Thyroid gland (tissue), 4 donors: ENCODE measurements at regions not wholly inside any gene's neighbourhood (a gene's known extent, or its start where the extent isn't known, plus 50 kb on each side); places are given as distances from the start of the nearest gene placed in this dataset.

Experiments used
- POLR2A ChIP-seq, 2 donors: fragments of 450-650 bp; IDR thresholded peaks; one replicate each; pipeline ENCODE4 v1.6.1; 2017; ENCODE audit warnings: antibody characterized with exemption in 2 of 2, mild to moderate bottlenecking in 2 of 2, moderate library complexity in 1 of 2
- TF ChIP-seq, protein P1 (sequence below), 6 experiments: fragments of 200-600 bp in 3 of 6; fragments of 450-650 bp in 3 of 6; sonication (generic) in 3 of 6; IDR thresholded peaks; one replicate each; pipeline ENCODE4 v1.5.1; 2016 to 2019; ENCODE audit warnings: antibody characterized with exemption in 6 of 6, mild to moderate bottlenecking in 2 of 6, inconsistent platforms in 1 of 6, moderate library complexity in 1 of 6

DNA sequence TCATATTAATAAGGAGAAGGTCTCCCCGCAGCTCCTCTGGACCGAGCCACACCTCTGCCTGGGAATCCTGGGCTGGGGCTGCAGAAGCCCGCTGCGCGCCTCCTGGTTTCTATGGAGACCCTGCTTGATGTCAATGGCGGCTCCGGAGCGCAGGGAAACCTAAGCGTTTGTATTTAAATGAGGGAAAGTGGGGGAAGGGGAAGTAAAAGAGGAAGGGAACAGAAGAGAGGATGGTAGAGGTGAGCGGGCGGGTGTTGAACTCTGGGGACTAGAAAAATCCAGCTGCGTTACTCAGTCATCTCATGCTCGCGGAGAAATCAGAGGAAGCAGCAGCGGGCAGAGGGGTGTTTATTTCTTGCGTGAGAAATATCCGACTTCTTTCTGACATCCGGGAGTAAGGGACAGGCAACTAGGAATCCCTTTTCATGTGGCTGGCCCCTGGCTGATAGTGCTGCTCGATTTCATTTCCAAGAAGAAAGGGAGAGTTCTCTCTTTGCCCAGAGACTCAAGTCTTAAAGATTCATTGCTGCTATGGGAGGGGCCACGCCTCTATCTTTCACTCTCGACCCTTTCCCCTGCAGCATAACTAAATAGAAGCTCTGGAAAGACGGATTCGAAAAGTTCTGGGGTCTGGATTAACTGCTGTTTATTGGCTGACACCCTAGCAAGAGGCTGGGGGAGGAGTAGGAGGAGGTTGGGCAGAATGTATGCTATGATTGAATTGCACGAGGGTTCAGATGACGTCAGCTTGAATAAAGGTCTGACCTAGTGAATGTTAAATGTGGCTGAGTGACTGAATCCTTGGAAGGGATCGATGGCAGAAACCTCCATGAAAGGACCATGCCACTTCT lies 110.5 kb upstream of the GAP43 start:
- TF ChIP-seq, protein P1, sequence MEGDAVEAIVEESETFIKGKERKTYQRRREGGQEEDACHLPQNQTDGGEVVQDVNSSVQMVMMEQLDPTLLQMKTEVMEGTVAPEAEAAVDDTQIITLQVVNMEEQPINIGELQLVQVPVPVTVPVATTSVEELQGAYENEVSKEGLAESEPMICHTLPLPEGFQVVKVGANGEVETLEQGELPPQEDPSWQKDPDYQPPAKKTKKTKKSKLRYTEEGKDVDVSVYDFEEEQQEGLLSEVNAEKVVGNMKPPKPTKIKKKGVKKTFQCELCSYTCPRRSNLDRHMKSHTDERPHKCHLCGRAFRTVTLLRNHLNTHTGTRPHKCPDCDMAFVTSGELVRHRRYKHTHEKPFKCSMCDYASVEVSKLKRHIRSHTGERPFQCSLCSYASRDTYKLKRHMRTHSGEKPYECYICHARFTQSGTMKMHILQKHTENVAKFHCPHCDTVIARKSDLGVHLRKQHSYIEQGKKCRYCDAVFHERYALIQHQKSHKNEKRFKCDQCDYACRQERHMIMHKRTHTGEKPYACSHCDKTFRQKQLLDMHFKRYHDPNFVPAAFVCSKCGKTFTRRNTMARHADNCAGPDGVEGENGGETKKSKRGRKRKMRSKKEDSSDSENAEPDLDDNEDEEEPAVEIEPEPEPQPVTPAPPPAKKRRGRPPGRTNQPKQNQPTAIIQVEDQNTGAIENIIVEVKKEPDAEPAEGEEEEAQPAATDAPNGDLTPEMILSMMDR (IDR thresholded peaks at IDR 0.05): no peak
- no peak for TF ChIP-seq POLR2A (IDR thresholded peaks at IDR 0.05)
